Panc1 (cell line): ENCODE measurements at regions not wholly inside any gene's neighbourhood (a gene's known extent, or its start where the extent isn't known, plus 50 kb on each side); places are given as distances from the start of the nearest gene placed in this dataset.

Source experiments
- ATAC-seq: fragments of 200-7000 bp; cut with Tn5 transposase; 2 replicates; pipeline ENCODE4 v1.9.1; 2020; ENCODE audit warnings: mild to moderate bottlenecking, moderate library complexity
- BruUV-seq: library from RNA; stranded (reverse); fragments of 400-500 nt; replicated peaks from 2 replicates; lab custom pipeline; 2021; lab: Mats Ljungman, UMichigan
- CTCF ChIA-PET: fragments of 300-600 bp; sonication (Branson Sonifier 250); formaldehyde crosslinking; loops from one replicate; lab custom pipeline; 2022; ENCODE audit warnings: antibody characterized with exemption; lab: Charles Lee
- POLR2A ChIA-PET: fragments of 300-600 bp; sonication (Branson Sonifier 250); formaldehyde crosslinking; loops from one replicate; lab custom pipeline; 2022; ENCODE audit warnings: antibody characterized with exemption; lab: Charles Lee
- DNase-seq: peaks from one replicate; pipeline ENCODE4 v3.0.0-alpha.2; 2010; ENCODE audit warnings: low read depth, low spot score
- H3K27ac ChIP-seq: 2 replicates; pipeline ENCODE4 v1.5.1; 2011; ENCODE audit warnings: mild to moderate bottlenecking, low read length, inconsistent platforms
- H3K27me3 ChIP-seq: fragments of 200-500 bp; sonication (Bioruptor generic); 2 replicates; pipeline ENCODE4 v1.6.0; 2014; ENCODE audit warnings: low read length, inconsistent platforms; ENCODE audit not compliant: control insufficient read depth, insufficient read depth
- H3K36me3 ChIP-seq: fragments of 200-500 bp; sonication (Bioruptor generic); 2 replicates; pipeline ENCODE4 v1.5.1; 2014; ENCODE audit warnings: inconsistent platforms, mild to moderate bottlenecking, low read length, moderate library complexity; ENCODE audit not compliant: control insufficient read depth, insufficient read depth
- H3K4me1 ChIP-seq: 2 replicates; pipeline ENCODE4 v1.5.1; 2011; ENCODE audit warnings: inconsistent platforms, mild to moderate bottlenecking, low read length, moderate library complexity; ENCODE audit not compliant: control insufficient read depth, insufficient read depth
- H3K4me3 ChIP-seq, 2 experiments: 2 replicates each; pipeline ENCODE4 v1.5.1; 2011 to 2012; ENCODE audit warnings: low read depth in 2 of 2, low read length in 2 of 2, mild to moderate bottlenecking in 2 of 2, inconsistent platforms in 1 of 2, moderate library complexity in 1 of 2
- H3K9me3 ChIP-seq: fragments of 200-500 bp; sonication (Bioruptor generic); 2 replicates; pipeline ENCODE4 v1.5.1; 2014; ENCODE audit warnings: low read depth, mild to moderate bottlenecking, inconsistent platforms, low read length, moderate library complexity; ENCODE audit not compliant: control insufficient read depth, insufficient read depth
- POLR2AphosphoS5 ChIP-seq: IDR thresholded peaks from 2 replicates; pipeline ENCODE4 v1.6.1; 2012; ENCODE audit warnings: mild to moderate bottlenecking, low read depth, low read length, moderate library complexity
- SIN3A ChIP-seq: IDR thresholded peaks from 2 replicates; pipeline ENCODE4 v1.6.1; 2012; ENCODE audit warnings: low read depth, mild to moderate bottlenecking, low read length, moderate library complexity, borderline replicate concordance; ENCODE audit not compliant: insufficient read depth
- TCF7L2 ChIP-seq: IDR thresholded peaks from 2 replicates; pipeline ENCODE4 v1.6.1; 2011; ENCODE audit warnings: mild to moderate bottlenecking, low read depth, low read length, inconsistent platforms
- in situ Hi-C: cut with HindIII; loops from 2 replicates; pipeline ENCODE4 v1.10.0; 2016; ENCODE audit warnings: low sequenced_read_pairs, low pct_unique_long_range_greater_than_20kb
- intact Hi-C: fragments of 100-400 bp; cut with micrococcal nuclease; formaldehyde crosslinking; loops from one replicate; pipeline ENCODE4 v1.10.0; 2022; ENCODE audit not compliant: unreplicated experiment
- TF ChIP-seq, protein P1 (sequence below), 2 experiments: IDR thresholded peaks; 2 replicates each; pipeline ENCODE4 v1.6.1; 2011 to 2012; ENCODE audit warnings: low read depth in 2 of 2, control low read depth in 1 of 2, low read length in 1 of 2, mild to moderate bottlenecking in 1 of 2, moderate library complexity in 1 of 2; ENCODE audit not compliant: insufficient read depth in 1 of 2
- TF ChIP-seq, protein P2 (sequence below): fragments of 450-650 bp; IDR thresholded peaks from 2 replicates; pipeline ENCODE4 v1.5.1; 2017; ENCODE audit warnings: mild to moderate bottlenecking

DNA sequence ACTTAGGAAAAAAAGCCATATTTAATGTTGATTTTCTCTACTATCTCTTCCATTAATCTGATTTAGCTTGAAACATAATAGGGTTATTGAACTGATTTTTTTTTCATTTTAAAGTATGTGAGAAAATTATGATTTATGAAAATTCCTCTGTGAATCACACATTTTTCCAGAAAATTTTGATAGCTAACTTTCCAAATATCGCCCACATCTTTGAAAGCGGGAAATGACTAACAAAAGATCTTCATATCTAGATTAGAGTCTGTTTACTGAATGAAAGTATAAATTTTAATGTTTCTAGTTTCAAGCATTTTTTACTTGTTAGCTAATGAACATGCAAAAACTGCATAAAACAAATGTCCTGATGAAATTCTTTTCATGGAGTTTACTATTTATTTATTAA lies 97.4 kb downstream of the POSTN start:
- H3K4me3 ChIP-seq, result no peak overlapping the region
- no peaks in the 10 kb centered on the region for H3K4me1 ChIP-seq
- ATAC-seq (no peak), DNase-seq (no peak)
- in situ Hi-C loops, result no loop called here
- no peak for TF ChIP-seq SIN3A
- TF ChIP-seq POLR2AphosphoS5, result no peak
- no peak for TF ChIP-seq TCF7L2
- TF ChIP-seq, protein P1, sequence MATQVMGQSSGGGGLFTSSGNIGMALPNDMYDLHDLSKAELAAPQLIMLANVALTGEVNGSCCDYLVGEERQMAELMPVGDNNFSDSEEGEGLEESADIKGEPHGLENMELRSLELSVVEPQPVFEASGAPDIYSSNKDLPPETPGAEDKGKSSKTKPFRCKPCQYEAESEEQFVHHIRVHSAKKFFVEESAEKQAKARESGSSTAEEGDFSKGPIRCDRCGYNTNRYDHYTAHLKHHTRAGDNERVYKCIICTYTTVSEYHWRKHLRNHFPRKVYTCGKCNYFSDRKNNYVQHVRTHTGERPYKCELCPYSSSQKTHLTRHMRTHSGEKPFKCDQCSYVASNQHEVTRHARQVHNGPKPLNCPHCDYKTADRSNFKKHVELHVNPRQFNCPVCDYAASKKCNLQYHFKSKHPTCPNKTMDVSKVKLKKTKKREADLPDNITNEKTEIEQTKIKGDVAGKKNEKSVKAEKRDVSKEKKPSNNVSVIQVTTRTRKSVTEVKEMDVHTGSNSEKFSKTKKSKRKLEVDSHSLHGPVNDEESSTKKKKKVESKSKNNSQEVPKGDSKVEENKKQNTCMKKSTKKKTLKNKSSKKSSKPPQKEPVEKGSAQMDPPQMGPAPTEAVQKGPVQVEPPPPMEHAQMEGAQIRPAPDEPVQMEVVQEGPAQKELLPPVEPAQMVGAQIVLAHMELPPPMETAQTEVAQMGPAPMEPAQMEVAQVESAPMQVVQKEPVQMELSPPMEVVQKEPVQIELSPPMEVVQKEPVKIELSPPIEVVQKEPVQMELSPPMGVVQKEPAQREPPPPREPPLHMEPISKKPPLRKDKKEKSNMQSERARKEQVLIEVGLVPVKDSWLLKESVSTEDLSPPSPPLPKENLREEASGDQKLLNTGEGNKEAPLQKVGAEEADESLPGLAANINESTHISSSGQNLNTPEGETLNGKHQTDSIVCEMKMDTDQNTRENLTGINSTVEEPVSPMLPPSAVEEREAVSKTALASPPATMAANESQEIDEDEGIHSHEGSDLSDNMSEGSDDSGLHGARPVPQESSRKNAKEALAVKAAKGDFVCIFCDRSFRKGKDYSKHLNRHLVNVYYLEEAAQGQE (IDR thresholded peaks at IDR 0.05; ENCODE audit: insufficient read depth in 1 of 2, low read depth in 2 of 2, low read length in 1 of 2), result no peak
- TF ChIP-seq, protein P2, sequence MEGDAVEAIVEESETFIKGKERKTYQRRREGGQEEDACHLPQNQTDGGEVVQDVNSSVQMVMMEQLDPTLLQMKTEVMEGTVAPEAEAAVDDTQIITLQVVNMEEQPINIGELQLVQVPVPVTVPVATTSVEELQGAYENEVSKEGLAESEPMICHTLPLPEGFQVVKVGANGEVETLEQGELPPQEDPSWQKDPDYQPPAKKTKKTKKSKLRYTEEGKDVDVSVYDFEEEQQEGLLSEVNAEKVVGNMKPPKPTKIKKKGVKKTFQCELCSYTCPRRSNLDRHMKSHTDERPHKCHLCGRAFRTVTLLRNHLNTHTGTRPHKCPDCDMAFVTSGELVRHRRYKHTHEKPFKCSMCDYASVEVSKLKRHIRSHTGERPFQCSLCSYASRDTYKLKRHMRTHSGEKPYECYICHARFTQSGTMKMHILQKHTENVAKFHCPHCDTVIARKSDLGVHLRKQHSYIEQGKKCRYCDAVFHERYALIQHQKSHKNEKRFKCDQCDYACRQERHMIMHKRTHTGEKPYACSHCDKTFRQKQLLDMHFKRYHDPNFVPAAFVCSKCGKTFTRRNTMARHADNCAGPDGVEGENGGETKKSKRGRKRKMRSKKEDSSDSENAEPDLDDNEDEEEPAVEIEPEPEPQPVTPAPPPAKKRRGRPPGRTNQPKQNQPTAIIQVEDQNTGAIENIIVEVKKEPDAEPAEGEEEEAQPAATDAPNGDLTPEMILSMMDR, result no peak
- H3K27me3 ChIP-seq, result no peaks in the 10 kb centered on the region
- no peak overlapping the region for H3K27ac ChIP-seq
- ChIA-PET CTCF (no interaction called here), POLR2A (no interaction called here)
- intact Hi-C loops, result no loop called here
- no TSS peak for BruUV-seq
- no peaks in the 10 kb centered on the region for H3K9me3 ChIP-seq
- H3K36me3 ChIP-seq, result no peaks in the 10 kb centered on the region

DNA sequence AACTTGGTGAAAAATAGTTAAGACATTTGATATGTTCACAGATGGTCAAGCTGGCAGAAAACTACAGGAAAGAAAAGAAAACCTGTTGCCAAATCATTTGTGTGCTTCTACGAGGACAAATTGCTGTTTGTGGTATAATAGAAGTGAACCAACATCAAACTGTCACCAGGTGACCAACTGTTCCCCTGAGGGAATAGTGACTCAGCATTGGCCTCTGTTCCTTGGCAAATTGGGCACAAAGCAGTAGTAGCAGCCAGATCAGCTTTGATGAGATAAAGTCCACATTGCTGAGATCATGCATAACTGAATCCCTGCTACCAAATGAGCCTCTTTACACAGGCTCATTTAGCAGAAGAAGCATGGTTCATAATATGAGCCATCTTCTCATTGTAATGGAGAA lies 103.5 kb downstream of the POSTN start:
- DNase-seq, result no peak
- intact Hi-C loops, result no loop called here
- no peak overlapping the region for H3K4me3 ChIP-seq
- ATAC-seq, result no peak
- no peaks in the 10 kb centered on the region for H3K9me3 ChIP-seq
- H3K36me3 ChIP-seq, result no peaks in the 10 kb centered on the region
- in situ Hi-C loops, result no loop called here
- no peak overlapping the region for H3K27ac ChIP-seq
- POLR2A ChIA-PET, result no interaction called here
- TF ChIP-seq, protein P2, result no peak
- TF ChIP-seq, protein P1 (IDR thresholded peaks at IDR 0.05; ENCODE audit: insufficient read depth in 1 of 2, low read depth in 2 of 2, low read length in 1 of 2), result no peak
- no peak for TF ChIP-seq TCF7L2
- no peak for TF ChIP-seq SIN3A
- no peak for TF ChIP-seq POLR2AphosphoS5
- CTCF ChIA-PET, result no interaction called here
- BruUV-seq, result no TSS peak
- H3K27me3 ChIP-seq, result no peaks in the 10 kb centered on the region
- no peaks in the 10 kb centered on the region for H3K4me1 ChIP-seq
